Sigmoid colon (tissue), 6 donors: ENCODE measurements at regions not wholly inside any gene's neighbourhood (a gene's known extent, or its start where the extent isn't known, plus 50 kb on each side); places are given as distances from the start of the nearest gene placed in this dataset.

ENCODE experiments used
- DNase-seq: peaks from one replicate; pipeline ENCODE4 v3.0.0-alpha.2; 2019
- H3K27ac ChIP-seq, 4 donors: fragments of 200-600 bp; sonication (generic); one replicate each; pipeline ENCODE4 v1.5.1; 2016 to 2019; ENCODE audit warnings: mild to moderate bottlenecking in 1 of 4
- H3K27me3 ChIP-seq, 3 donors: fragments of 200-600 bp; sonication (generic); one replicate each; pipeline ENCODE4 v1.5.1; 2019; ENCODE audit warnings: mild to moderate bottlenecking in 1 of 3
- H3K36me3 ChIP-seq, 4 donors: fragments of 200-600 bp; sonication (generic); one replicate each; pipeline ENCODE4 v1.5.1; 2016 to 2019
- H3K4me1 ChIP-seq, 4 donors: fragments of 200-600 bp; sonication (generic); one replicate each; pipeline ENCODE4 v1.5.1; 2017 to 2019
- H3K4me3 ChIP-seq, 4 donors: fragments of 200-600 bp; sonication (generic); one replicate each; pipeline ENCODE4 v1.5.1; 2017 to 2019; ENCODE audit warnings: mild to moderate bottlenecking in 2 of 4, moderate library complexity in 1 of 4
- H3K9me3 ChIP-seq, 4 donors: fragments of 200-600 bp in 3 of 4; sonication (generic) in 3 of 4; one replicate each; pipeline versions ENCODE4 v1.5.1 to v1.6.1; 2013 to 2019
- CTCF ChIP-seq, 4 experiments: fragments of 450-650 bp in 3 of 4; fragments of 200-600 bp in 1 of 4; IDR thresholded peaks; one replicate each; pipeline ENCODE4 v1.5.1; 2016 to 2019; ENCODE audit warnings: antibody characterized with exemption in 4 of 4, mild to moderate bottlenecking in 3 of 4, moderate library complexity in 2 of 4
- EP300 ChIP-seq, 4 donors: sonication (generic); formaldehyde crosslinking; IDR thresholded peaks; one replicate each; pipeline ENCODE4 v1.6.1; 2017; ENCODE audit warnings: antibody characterized with exemption in 4 of 4
- POLR2A ChIP-seq, 2 donors: fragments of 450-650 bp; IDR thresholded peaks; one replicate each; pipeline ENCODE4 v1.6.1; 2016; ENCODE audit warnings: antibody characterized with exemption in 2 of 2, mild to moderate bottlenecking in 2 of 2, moderate library complexity in 2 of 2
- POLR2AphosphoS5 ChIP-seq, 4 donors: sonication (generic); formaldehyde crosslinking; IDR thresholded peaks; one replicate each; pipeline ENCODE4 v1.6.1; 2017; ENCODE audit warnings: antibody characterized with exemption in 4 of 4
- WGBS, 2 donors: extraction: QIAGEN DNeasy Blood & Tissue Kit; methylation state at CpG; one replicate each; pipeline ENCODE4 v1.1.7; 2013; 5-methylcytosine and 5-hydroxymethylcytosine counted together
- intact Hi-C: fragments of 100-400 bp; cut with DNase I; formaldehyde crosslinking; loops from one replicate; pipeline ENCODE4 v1.15.1; 2023
- donor health status: healthy with polysubstance abuse.
- donor health status: healthy.

DNA sequence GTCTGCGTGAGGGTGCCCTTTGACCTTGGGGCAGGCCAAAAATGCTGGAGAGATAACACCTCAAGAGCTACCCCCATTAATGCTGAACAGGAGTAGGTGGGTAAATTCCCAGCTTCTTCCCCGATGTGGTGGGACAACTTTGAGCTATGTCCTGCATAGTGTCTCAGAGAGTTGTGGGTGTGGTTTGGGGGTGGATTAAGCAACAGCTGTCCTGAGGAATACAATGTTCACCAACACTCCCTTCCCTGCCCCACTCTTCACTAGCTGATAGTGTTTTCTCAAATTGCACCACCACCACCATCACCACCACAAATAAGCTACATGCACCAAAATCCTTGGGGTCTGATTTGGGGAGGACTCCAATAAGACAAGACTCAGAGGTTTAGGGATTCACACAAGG is 258.4 kb downstream of the HLX start:
- intact Hi-C loops = no loop called here

GRCh38 chr1:221138516-221138915 is 259.3 kb downstream of the HLX start:
- intact Hi-C loops = no loop called here
- Histone ChIP-seq H3K36me3 (no peaks in the 10 kb centered on the region), H3K9me3 (no peaks in the 10 kb centered on the region), H3K27me3 (no peaks in the 10 kb centered on the region), H3K4me1 (no peaks in the 10 kb centered on the region), H3K4me3 (no peak overlapping the region), H3K27ac (no peak overlapping the region)
- DNase-seq = no peak
- TF ChIP-seq POLR2AphosphoS5 (IDR thresholded peaks at IDR 0.05) = no peak

More for the DNA sequence above, 258.4 kb downstream of the HLX start:
- H3K4me3 ChIP-seq = no peak overlapping the region
- H3K9me3 ChIP-seq = no peaks in the 10 kb centered on the region
- no peaks in the 10 kb centered on the region for H3K4me1 ChIP-seq
- H3K27ac ChIP-seq = no peak overlapping the region
- no peaks in the 10 kb centered on the region for H3K36me3 ChIP-seq
- H3K27me3 ChIP-seq = no peaks in the 10 kb centered on the region
- 41 to 80% methylated on average over 2 of the region's 2 CpGs for WGBS, 2 donors
- TF ChIP-seq EP300 (IDR thresholded peaks at IDR 0.05) = no peak
- no peak for TF ChIP-seq POLR2AphosphoS5 (IDR thresholded peaks at IDR 0.05)
- TF ChIP-seq POLR2A (IDR thresholded peaks at IDR 0.05) = no peak
- no peak for TF ChIP-seq CTCF (IDR thresholded peaks at IDR 0.05)
- DNase-seq = no peak

GRCh38 chr1:221139991-221140390 is 260.7 kb downstream of the HLX start:
- H3K36me3 ChIP-seq = no peaks in the 10 kb centered on the region
- H3K27ac ChIP-seq = no peak overlapping the region
- WGBS, 2 donors = 88 to 89% methylated on average over 1 of the region's 1 CpG
- H3K4me3 ChIP-seq = no peak overlapping the region
- no peaks in the 10 kb centered on the region for H3K4me1 ChIP-seq
- no peaks in the 10 kb centered on the region for H3K27me3 ChIP-seq
- H3K9me3 ChIP-seq = no peaks in the 10 kb centered on the region
- DNase-seq = no peak
- TF ChIP-seq POLR2A (IDR thresholded peaks at IDR 0.05) (no peak), EP300 (IDR thresholded peaks at IDR 0.05) (no peak), POLR2AphosphoS5 (IDR thresholded peaks at IDR 0.05) (no peak), CTCF (IDR thresholded peaks at IDR 0.05) (no peak)
- intact Hi-C loops = no loop called here

GRCh38 chr1:221141096-221141495 is 261.9 kb downstream of the HLX start:
- intact Hi-C loops = no loop called here

GRCh38 chr1:221141606-221142285 is 262.5 kb downstream of the HLX start:
- Histone ChIP-seq H3K9me3 (no peaks in the 10 kb centered on the region), H3K27me3 (no peaks in the 10 kb centered on the region), H3K36me3 (no peaks in the 10 kb centered on the region), H3K27ac (no peak overlapping the region), H3K4me1 (no peaks in the 10 kb centered on the region), H3K4me3 (no peak overlapping the region)
- WGBS, 2 donors = 80 to 84% methylated on average over 6 of the region's 6 CpGs
- DNase-seq = no peak
- intact Hi-C loops = no loop called here
- TF ChIP-seq POLR2A (IDR thresholded peaks at IDR 0.05) (no peak), POLR2AphosphoS5 (IDR thresholded peaks at IDR 0.05) (no peak), EP300 (IDR thresholded peaks at IDR 0.05) (no peak), CTCF (IDR thresholded peaks at IDR 0.05) (no peak)

More at GRCh38 chr1:221141096-221141495, 261.9 kb downstream of the HLX start:
- Histone ChIP-seq H3K9me3 (no peaks in the 10 kb centered on the region), H3K4me1 (no peaks in the 10 kb centered on the region), H3K27me3 (no peaks in the 10 kb centered on the region), H3K4me3 (no peak overlapping the region), H3K27ac (no peak overlapping the region), H3K36me3 (no peaks in the 10 kb centered on the region)
- no peak for TF ChIP-seq POLR2A (IDR thresholded peaks at IDR 0.05)
- no peak for TF ChIP-seq CTCF (IDR thresholded peaks at IDR 0.05)
- TF ChIP-seq POLR2AphosphoS5 (IDR thresholded peaks at IDR 0.05) = no peak
- no peak for DNase-seq
- 92 to 96% methylated on average over 2 of the region's 2 CpGs for WGBS, 2 donors
